ENCODE measurements at regions not wholly inside any gene's neighbourhood (a gene's known extent, or its start where the extent isn't known, plus 50 kb on each side); places are given as distances from the start of the nearest gene placed in this dataset.

DNA sequence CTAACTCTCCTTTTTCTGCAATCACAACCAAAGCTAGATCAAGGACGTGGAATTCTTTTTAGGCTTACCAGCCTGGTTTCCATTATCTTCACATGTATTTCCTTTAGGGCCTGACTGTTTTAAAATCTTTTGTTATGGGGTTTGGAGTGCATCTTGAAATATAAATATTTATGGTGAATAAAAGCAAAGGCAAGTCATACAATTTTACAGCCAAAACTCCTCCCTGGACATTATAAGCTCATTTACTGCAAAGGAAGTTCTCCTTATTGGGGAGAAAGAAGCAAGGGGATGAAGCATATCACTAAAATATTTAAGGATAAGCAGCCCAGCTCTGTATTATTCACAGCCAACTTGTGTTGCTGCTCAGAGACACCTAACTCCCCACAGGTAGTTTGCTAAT is 132.2 kb upstream of the TARS1 start:
- Histone ChIP-seq H3K27ac (ENCODE audit: low read length) (no peak overlapping the region), H3K27me3 (replicated peaks in 1 of 2; ENCODE audit: control insufficient read depth in 2 of 2, extremely low read depth in 1 of 2, insufficient read depth in 2 of 2, low read length in 1 of 2) (no peaks in the 10 kb centered on the region), H3K36me3 (ENCODE audit: control insufficient read depth in 2 of 2, extremely low read depth in 1 of 2, insufficient read depth in 1 of 2, low read length in 1 of 2) (no peaks in the 10 kb centered on the region), H3K4me3 (ENCODE audit: control insufficient read depth in 1 of 2, extremely low read depth in 1 of 2, low read length in 1 of 2) (no peak overlapping the region), H3K9me3 (no peaks in the 10 kb centered on the region), H3K4me1 (ENCODE audit: control insufficient read depth in 1 of 2, extremely low read depth in 1 of 2, insufficient read depth in 2 of 2, low read length in 2 of 2) (no peaks in the 10 kb centered on the region)
- H3K4me3 Mint-ChIP-seq, result no peak overlapping the region
- no peaks in the 10 kb centered on the region for H3K4me1 Mint-ChIP-seq
- WGBS (ENCODE audit: insufficient coverage), result no CpG with 5 or more reads among the region's 1 CpG
- DNase-seq (no peak), ATAC-seq (replicated peaks in 1 of 4) (no peak)
- no peak overlapping the region for H3K27ac Mint-ChIP-seq
- no peaks in the 10 kb centered on the region for H3K36me3 Mint-ChIP-seq
- ChIA-PET CTCF (no interaction called here), POLR2A (no interaction called here)
- peaks cover 0 to 1% of the 10 kb centered on the region in 2 donors for H3K27me3 Mint-ChIP-seq
- H3K9me3 Mint-ChIP-seq, result peaks cover 0 to 4% (median 4%) of the 10 kb centered on the region in 3 donors

DNA sequence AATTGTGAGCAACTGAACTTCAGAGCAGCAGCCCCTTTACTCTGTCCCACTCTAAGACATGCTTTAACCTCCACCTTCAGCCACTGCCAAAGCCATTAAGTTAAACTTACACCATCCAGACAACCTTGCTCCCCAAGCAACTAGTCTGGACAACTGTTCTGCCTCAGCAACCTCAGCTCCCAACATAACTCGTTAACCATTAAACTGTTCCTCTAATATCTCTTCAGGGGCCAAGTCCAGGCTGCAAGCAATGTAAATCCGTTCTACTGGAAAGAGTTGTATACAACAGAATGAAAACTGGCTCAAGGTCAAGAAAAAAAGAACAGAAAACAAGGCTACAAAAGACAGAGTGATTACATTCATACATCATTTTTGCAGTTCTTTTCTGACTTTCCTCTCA is 131.7 kb upstream of the TARS1 start:
- Mint-ChIP-seq H3K9me3 (peaks cover 0 to 4% (median 4%) of the 10 kb centered on the region in 3 donors), H3K27me3 (peaks cover 0 to 1% of the 10 kb centered on the region in 2 donors), H3K4me1 (no peaks in the 10 kb centered on the region), H3K36me3 (no peaks in the 10 kb centered on the region), H3K4me3 (no peak overlapping the region), H3K27ac (no peak overlapping the region)
- Histone ChIP-seq H3K4me1 (ENCODE audit: control insufficient read depth in 1 of 2, extremely low read depth in 1 of 2, insufficient read depth in 2 of 2, low read length in 2 of 2) (no peaks in the 10 kb centered on the region), H3K27me3 (replicated peaks in 1 of 2; ENCODE audit: control insufficient read depth in 2 of 2, extremely low read depth in 1 of 2, insufficient read depth in 2 of 2, low read length in 1 of 2) (no peaks in the 10 kb centered on the region), H3K4me3 (ENCODE audit: control insufficient read depth in 1 of 2, extremely low read depth in 1 of 2, low read length in 1 of 2) (no peak overlapping the region), H3K36me3 (ENCODE audit: control insufficient read depth in 2 of 2, extremely low read depth in 1 of 2, insufficient read depth in 1 of 2, low read length in 1 of 2) (no peaks in the 10 kb centered on the region), H3K9me3 (no peaks in the 10 kb centered on the region), H3K27ac (ENCODE audit: low read length) (no peak overlapping the region)
- no peak for DNase-seq
- no peak for ATAC-seq (replicated peaks in 1 of 4)
- ChIA-PET CTCF (no interaction called here), POLR2A (no interaction called here)
- no CpG with 5 or more reads among the region's 2 CpGs for WGBS (ENCODE audit: insufficient coverage)

- peaks cover 0 to 4% (median 4%) of the 10 kb centered on the region in 3 donors for H3K9me3 Mint-ChIP-seq
- H3K27me3 Mint-ChIP-seq, result peaks cover 0 to 1% of the 10 kb centered on the region in 2 donors
- no peaks in the 10 kb centered on the region for H3K4me1 ChIP-seq (ENCODE audit: control insufficient read depth in 1 of 2, extremely low read depth in 1 of 2, insufficient read depth in 2 of 2, low read length in 2 of 2)
- H3K27ac Mint-ChIP-seq, result no peak overlapping the region
- WGBS (ENCODE audit: insufficient coverage), result no CpG with 5 or more reads among the region's 3 CpGs
- ATAC-seq (replicated peaks in 1 of 4), result no peak
- no peak for DNase-seq
- CTCF ChIA-PET, result no interaction called here
- no peaks in the 10 kb centered on the region for H3K36me3 ChIP-seq (ENCODE audit: control insufficient read depth in 2 of 2, extremely low read depth in 1 of 2, insufficient read depth in 1 of 2, low read length in 1 of 2)
- no peaks in the 10 kb centered on the region for H3K4me1 Mint-ChIP-seq
- H3K27me3 ChIP-seq (replicated peaks in 1 of 2; ENCODE audit: control insufficient read depth in 2 of 2, extremely low read depth in 1 of 2, insufficient read depth in 2 of 2, low read length in 1 of 2), result no peaks in the 10 kb centered on the region
- no peak overlapping the region for H3K27ac ChIP-seq (ENCODE audit: low read length)
- no peaks in the 10 kb centered on the region for H3K36me3 Mint-ChIP-seq
- no peak overlapping the region for H3K4me3 ChIP-seq (ENCODE audit: control insufficient read depth in 1 of 2, extremely low read depth in 1 of 2, low read length in 1 of 2)
- POLR2A ChIA-PET, result no interaction called here
- H3K4me3 Mint-ChIP-seq, result no peak overlapping the region
- no peaks in the 10 kb centered on the region for H3K9me3 ChIP-seq
Measured at GRCh38 chr5:33309536-33310345, 131.0 kb upstream of the TARS1 start.

GRCh38 chr5:33310451-33310850 is 130.3 kb upstream of the TARS1 start:
- Mint-ChIP-seq H3K4me1 (no peaks in the 10 kb centered on the region), H3K36me3 (no peaks in the 10 kb centered on the region), H3K27ac (no peak overlapping the region), H3K9me3 (peaks cover 0 to 4% (median 4%) of the 10 kb centered on the region in 3 donors), H3K27me3 (peaks cover 0 to 1% of the 10 kb centered on the region in 2 donors), H3K4me3 (no peak overlapping the region)
- no peaks in the 10 kb centered on the region for H3K4me1 ChIP-seq (ENCODE audit: control insufficient read depth in 1 of 2, extremely low read depth in 1 of 2, insufficient read depth in 2 of 2, low read length in 2 of 2)
- H3K27ac ChIP-seq (ENCODE audit: low read length), result no peak overlapping the region
- ATAC-seq (replicated peaks in 1 of 4) (no peak), DNase-seq (no peak)
- H3K27me3 ChIP-seq (replicated peaks in 1 of 2; ENCODE audit: control insufficient read depth in 2 of 2, extremely low read depth in 1 of 2, insufficient read depth in 2 of 2, low read length in 1 of 2), result no peaks in the 10 kb centered on the region
- ChIA-PET POLR2A (no interaction called here), CTCF (no interaction called here)
- WGBS (ENCODE audit: insufficient coverage), result no CpG with 5 or more reads among the region's 2 CpGs
- no peaks in the 10 kb centered on the region for H3K36me3 ChIP-seq (ENCODE audit: control insufficient read depth in 2 of 2, extremely low read depth in 1 of 2, insufficient read depth in 1 of 2, low read length in 1 of 2)
- no peaks in the 10 kb centered on the region for H3K9me3 ChIP-seq
- no peak overlapping the region for H3K4me3 ChIP-seq (ENCODE audit: control insufficient read depth in 1 of 2, extremely low read depth in 1 of 2, low read length in 1 of 2)

DNA sequence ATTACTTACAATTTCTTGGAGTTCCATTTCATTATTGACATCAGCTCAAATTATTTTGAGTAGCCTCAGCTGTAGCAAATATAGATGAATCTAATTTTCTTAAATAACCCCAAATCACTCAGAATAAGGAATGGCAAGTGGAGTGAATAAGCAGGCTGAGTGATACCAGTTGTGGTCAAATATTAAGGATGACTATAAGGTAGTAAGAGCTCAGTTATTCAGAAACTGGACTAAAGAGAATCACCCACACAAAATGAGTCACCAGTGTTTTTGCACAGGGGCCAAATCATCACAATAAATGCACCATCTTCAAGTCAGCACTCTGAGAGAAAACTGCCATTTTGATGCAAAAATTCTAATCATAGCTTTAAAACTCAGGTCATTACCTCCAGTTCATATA is 128.9 kb upstream of the TARS1 start:
- no peaks in the 10 kb centered on the region for H3K36me3 Mint-ChIP-seq
- H3K4me1 ChIP-seq (ENCODE audit: control insufficient read depth in 1 of 2, extremely low read depth in 1 of 2, insufficient read depth in 2 of 2, low read length in 2 of 2), result no peaks in the 10 kb centered on the region
- H3K4me3 ChIP-seq (ENCODE audit: control insufficient read depth in 1 of 2, extremely low read depth in 1 of 2, low read length in 1 of 2), result no peak overlapping the region
- POLR2A ChIA-PET, result no interaction called here
- CTCF ChIA-PET, result interaction anchor here in 1 of 2 donors (0.5 kb wide), 1 partner anchor 1293 kb away, joined by 4 read pairs; no protein-coding TSS in a partner anchor
- H3K4me3 Mint-ChIP-seq, result no peak overlapping the region
- H3K9me3 ChIP-seq, result no peaks in the 10 kb centered on the region
- no peak overlapping the region for H3K27ac Mint-ChIP-seq
- no peak overlapping the region for H3K27ac ChIP-seq (ENCODE audit: low read length)
- no peaks in the 10 kb centered on the region for H3K36me3 ChIP-seq (ENCODE audit: control insufficient read depth in 2 of 2, extremely low read depth in 1 of 2, insufficient read depth in 1 of 2, low read length in 1 of 2)
- ATAC-seq (replicated peaks in 1 of 4) (no peak), DNase-seq (no peak)
- peaks cover 0 to 1% of the 10 kb centered on the region in 2 donors for H3K27me3 Mint-ChIP-seq
- H3K27me3 ChIP-seq (replicated peaks in 1 of 2; ENCODE audit: control insufficient read depth in 2 of 2, extremely low read depth in 1 of 2, insufficient read depth in 2 of 2, low read length in 1 of 2), result no peaks in the 10 kb centered on the region
- H3K9me3 Mint-ChIP-seq, result no peaks in the 10 kb centered on the region
- H3K4me1 Mint-ChIP-seq, result no peaks in the 10 kb centered on the region

- Histone ChIP-seq H3K36me3 (ENCODE audit: control insufficient read depth in 2 of 2, extremely low read depth in 1 of 2, insufficient read depth in 1 of 2, low read length in 1 of 2) (no peaks in the 10 kb centered on the region), H3K27ac (ENCODE audit: low read length) (no peak overlapping the region), H3K4me1 (ENCODE audit: control insufficient read depth in 1 of 2, extremely low read depth in 1 of 2, insufficient read depth in 2 of 2, low read length in 2 of 2) (no peaks in the 10 kb centered on the region), H3K9me3 (no peaks in the 10 kb centered on the region), H3K27me3 (replicated peaks in 1 of 2; ENCODE audit: control insufficient read depth in 2 of 2, extremely low read depth in 1 of 2, insufficient read depth in 2 of 2, low read length in 1 of 2) (no peaks in the 10 kb centered on the region), H3K4me3 (ENCODE audit: control insufficient read depth in 1 of 2, extremely low read depth in 1 of 2, low read length in 1 of 2) (no peak overlapping the region)
- WGBS (ENCODE audit: insufficient coverage), result 89% methylated on average over 3 of the region's 4 CpGs
- Mint-ChIP-seq H3K9me3 (no peaks in the 10 kb centered on the region), H3K27me3 (peaks cover 0 to 1% of the 10 kb centered on the region in 2 donors), H3K4me3 (no peak overlapping the region), H3K27ac (no peak overlapping the region), H3K4me1 (no peaks in the 10 kb centered on the region), H3K36me3 (no peaks in the 10 kb centered on the region)
- CTCF ChIA-PET, result no interaction called here
- no peak for DNase-seq
- ATAC-seq (replicated peaks in 1 of 4), result no peak
- POLR2A ChIA-PET, result no interaction called here
Measured at GRCh38 chr5:33312571-33313549, 127.9 kb upstream of the TARS1 start.

Measured in T-cell (primary cell).